ENCODE measurements at regions not wholly inside any gene's neighbourhood (a gene's known extent, or its start where the extent isn't known, plus 50 kb on each side); places are given as distances from the start of the nearest gene placed in this dataset.

DNA sequence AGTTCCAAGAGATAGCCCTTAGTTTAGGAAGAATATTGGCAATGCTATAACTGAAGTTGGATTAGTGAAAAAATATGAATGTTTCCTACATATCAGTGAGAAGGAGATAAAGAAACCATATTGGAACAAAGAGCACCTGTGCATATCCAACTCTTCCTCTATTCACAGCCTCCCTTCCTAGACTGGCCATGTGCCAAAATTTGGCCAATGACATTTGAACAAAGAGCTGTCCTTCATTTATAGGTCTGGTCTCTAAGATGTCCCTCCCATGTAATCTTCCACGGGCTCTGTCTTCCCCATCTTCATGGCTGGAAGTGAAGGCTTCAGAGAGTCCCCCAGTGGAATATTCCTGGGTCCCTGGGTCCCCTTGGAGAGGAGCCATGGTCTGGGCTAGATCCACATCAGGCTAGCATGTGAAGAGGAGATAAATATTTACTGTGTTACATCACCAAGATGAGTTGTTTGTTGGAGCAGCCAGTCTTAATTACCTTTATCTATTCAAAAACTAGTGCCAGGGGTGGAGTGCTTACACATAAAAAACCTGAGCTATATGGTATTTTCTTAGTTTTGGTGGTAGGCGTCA, 190.0 kb upstream of the S1PR3 start:
- Histone ChIP-seq H3K27ac (no peak overlapping the region), H3K36me3 (no peaks in the 10 kb centered on the region), H3K27me3 (peaks cover 3% of the 10 kb centered on the region), H3K4me3 (no peak overlapping the region), H3K4me1 (no peaks in the 10 kb centered on the region), H3K9me3 (no peaks in the 10 kb centered on the region)
- WGBS = 68% methylated on average over 2 of the region's 2 CpGs
- TF ChIP-seq POLR2AphosphoS5 (IDR thresholded peaks at IDR 0.05) (no peak), EP300 (IDR thresholded peaks at IDR 0.05) (no peak), CTCF (IDR thresholded peaks at IDR 0.05) (no peak), POLR2A (IDR thresholded peaks at IDR 0.05) (no peak)
- DNase-seq (ENCODE audit: low spot score in 2 of 2) = no peak

- DNase-seq (ENCODE audit: low spot score in 2 of 2) = no peak
- 75% methylated on average over 5 of the region's 5 CpGs for WGBS
- H3K4me3 ChIP-seq = no peak overlapping the region
- no peaks in the 10 kb centered on the region for H3K4me1 ChIP-seq
- no peaks in the 10 kb centered on the region for H3K36me3 ChIP-seq
- no peaks in the 10 kb centered on the region for H3K9me3 ChIP-seq
- peaks cover 3% of the 10 kb centered on the region for H3K27me3 ChIP-seq
- H3K27ac ChIP-seq = no peak overlapping the region
- TF ChIP-seq POLR2A (IDR thresholded peaks at IDR 0.05) (no peak), EP300 (IDR thresholded peaks at IDR 0.05) (no peak), POLR2AphosphoS5 (IDR thresholded peaks at IDR 0.05) (no peak), CTCF (IDR thresholded peaks at IDR 0.05) (no peak)
Measured at GRCh38 chr9:88802533-88802932, 188.7 kb upstream of the S1PR3 start.

DNA sequence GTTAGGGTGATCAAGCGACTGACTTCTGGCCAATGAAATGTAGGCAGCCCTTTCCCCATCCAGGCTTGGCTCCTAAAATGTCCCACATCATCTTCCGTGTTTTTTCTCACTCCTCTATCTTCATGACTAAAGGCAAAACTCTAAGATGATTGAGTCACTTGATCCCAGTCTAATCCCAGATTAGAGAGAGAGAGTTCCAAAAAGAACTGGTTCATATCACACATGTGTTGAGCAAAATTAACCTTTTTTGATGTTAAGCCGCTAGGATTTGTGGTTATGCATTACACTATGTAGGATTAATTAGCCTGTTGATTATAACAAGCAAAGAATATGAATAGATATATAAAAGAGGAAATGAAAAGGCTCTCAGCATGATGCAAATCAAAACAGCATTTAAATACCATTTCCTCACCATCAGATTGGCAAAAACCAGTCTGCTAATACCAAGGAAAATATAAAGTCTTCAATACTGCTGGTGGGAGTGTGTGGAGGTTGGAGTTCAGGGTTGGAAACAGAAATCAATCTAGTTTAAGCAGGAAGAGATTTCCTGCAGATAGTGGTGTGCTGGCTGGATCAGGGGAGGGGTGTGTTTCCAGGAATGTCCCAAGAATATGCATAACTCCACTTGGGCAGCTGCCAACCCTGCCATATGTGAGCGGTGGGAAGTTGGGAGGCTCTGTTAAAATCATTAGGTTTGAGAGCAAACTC, 187.6 kb upstream of the S1PR3 start:
- Histone ChIP-seq H3K9me3 (no peaks in the 10 kb centered on the region), H3K4me1 (no peaks in the 10 kb centered on the region), H3K36me3 (no peaks in the 10 kb centered on the region), H3K27me3 (peaks cover 3% of the 10 kb centered on the region), H3K4me3 (no peak overlapping the region), H3K27ac (no peak overlapping the region)
- WGBS = 52% methylated on average over 4 of the region's 4 CpGs
- no peak for DNase-seq (ENCODE audit: low spot score in 2 of 2)
- TF ChIP-seq POLR2A (IDR thresholded peaks at IDR 0.05) (no peak), POLR2AphosphoS5 (IDR thresholded peaks at IDR 0.05) (no peak), CTCF (IDR thresholded peaks at IDR 0.05) (no peak), EP300 (IDR thresholded peaks at IDR 0.05) (no peak)

DNA sequence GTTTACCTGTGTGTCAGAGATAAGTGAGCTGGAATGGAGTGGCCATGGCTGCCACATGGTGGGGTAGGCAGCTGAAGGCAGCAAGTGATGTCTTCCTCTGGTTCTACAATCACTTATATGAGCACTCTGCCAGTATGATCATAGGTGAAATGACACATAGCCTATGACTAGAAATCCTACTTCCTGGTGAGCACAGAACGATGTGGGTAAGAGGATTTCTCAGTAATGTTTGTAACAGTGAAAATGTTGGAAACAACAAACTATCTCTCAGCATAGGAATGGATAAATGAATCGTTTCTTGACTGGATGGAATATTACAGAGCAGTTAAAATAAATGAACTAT, 187.0 kb upstream of the S1PR3 start:
- TF ChIP-seq CTCF (IDR thresholded peaks at IDR 0.05) (no peak), POLR2AphosphoS5 (IDR thresholded peaks at IDR 0.05) (no peak), EP300 (IDR thresholded peaks at IDR 0.05) (no peak), POLR2A (IDR thresholded peaks at IDR 0.05) (no peak)
- Histone ChIP-seq H3K4me1 (no peaks in the 10 kb centered on the region), H3K27me3 (peaks cover 3% of the 10 kb centered on the region), H3K4me3 (no peak overlapping the region), H3K9me3 (no peaks in the 10 kb centered on the region), H3K36me3 (no peaks in the 10 kb centered on the region), H3K27ac (no peak overlapping the region)
- WGBS = 75% methylated on average over 2 of the region's 2 CpGs
- no peak for DNase-seq (ENCODE audit: low spot score in 2 of 2)

- Histone ChIP-seq H3K27me3 (peaks cover 3% of the 10 kb centered on the region), H3K4me3 (no peak overlapping the region), H3K9me3 (no peaks in the 10 kb centered on the region), H3K27ac (no peak overlapping the region), H3K4me1 (no peaks in the 10 kb centered on the region), H3K36me3 (no peaks in the 10 kb centered on the region)
- DNase-seq (ENCODE audit: low spot score in 2 of 2) = no peak
- TF ChIP-seq EP300 (IDR thresholded peaks at IDR 0.05) = no peak
- TF ChIP-seq POLR2A (IDR thresholded peaks at IDR 0.05) = no peak
- TF ChIP-seq POLR2AphosphoS5 (IDR thresholded peaks at IDR 0.05) = no peak
- TF ChIP-seq CTCF (IDR thresholded peaks at IDR 0.05) = no peak
- 89% methylated on average over 7 of the region's 7 CpGs for WGBS
Measured at GRCh38 chr9:88805217-88805943, 185.9 kb upstream of the S1PR3 start.

Measured in suprapubic skin (tissue), 4 donors.